Keratinocyte (primary cell): ENCODE measurements at regions not wholly inside any gene's neighbourhood (a gene's known extent, or its start where the extent isn't known, plus 50 kb on each side); places are given as distances from the start of the nearest gene placed in this dataset.

Source experiments
- DNase-seq: peaks from one replicate; pipeline ENCODE4 v3.0.0-alpha.2; 2011; ENCODE audit warnings: low read depth, missing footprints, low spot score
- FAIRE-seq: peaks from 2 replicates; lab custom pipeline; 2011; peaks lifted over from hg19 to GRCh38; lab: Jason Lieb, UNC
- H2AFZ ChIP-seq: 2 replicates; pipeline ENCODE4 v1.6.0; 2012; ENCODE audit warnings: low read length, control low read depth, inconsistent platforms; ENCODE audit not compliant: control insufficient read depth
- H3K27ac ChIP-seq: 2 replicates; pipeline ENCODE4 v1.5.1; 2011; ENCODE audit warnings: low read length; ENCODE audit not compliant: control insufficient read depth, insufficient read depth
- H3K27me3 ChIP-seq: 3 replicates; pipeline ENCODE4 v1.6.0; 2011; ENCODE audit warnings: low read length; ENCODE audit not compliant: control insufficient read depth, insufficient read depth; ENCODE audit errors: extremely low read depth
- H3K36me3 ChIP-seq, 2 experiments: 2 replicates in 1 of 2; 3 replicates in 1 of 2; pipeline ENCODE4 v1.5.1; 2011; ENCODE audit warnings: low read length in 2 of 2, mild to moderate bottlenecking in 1 of 2; ENCODE audit not compliant: control insufficient read depth in 2 of 2, insufficient read depth in 2 of 2; ENCODE audit errors: extremely low read depth in 1 of 2
- H3K4me1 ChIP-seq: 3 replicates; pipeline ENCODE4 v1.5.1; 2011; ENCODE audit warnings: low read length; ENCODE audit not compliant: control insufficient read depth, insufficient read depth; ENCODE audit errors: extremely low read depth
- H3K4me2 ChIP-seq: 3 replicates; pipeline ENCODE4 v1.6.0; 2011; ENCODE audit warnings: low read depth, low read length; ENCODE audit not compliant: control insufficient read depth, insufficient read depth; ENCODE audit errors: extremely low read depth
- H3K4me3 ChIP-seq, 3 experiments: fragments of 200-600 bp in 1 of 3; sonication (generic) in 1 of 3; 2 replicates in 2 of 3; 3 replicates in 1 of 3; pipeline ENCODE4 v1.5.1; 2011 to 2016; ENCODE audit warnings: low read length in 3 of 3, mild to moderate bottlenecking in 3 of 3, control low read depth in 2 of 3, inconsistent platforms in 1 of 3, low read depth in 1 of 3, mixed read lengths in 1 of 3, mixed run types in 1 of 3, moderate library complexity in 1 of 3; ENCODE audit not compliant: control insufficient read depth in 2 of 3, insufficient read depth in 2 of 3; ENCODE audit errors: extremely low read depth in 1 of 3
- H3K79me2 ChIP-seq: 2 replicates; pipeline ENCODE4 v1.6.0; 2012; ENCODE audit warnings: low read length; ENCODE audit not compliant: control insufficient read depth, insufficient read depth
- H3K9ac ChIP-seq: 3 replicates; pipeline ENCODE4 v1.6.0; 2011; ENCODE audit warnings: low read length; ENCODE audit not compliant: control insufficient read depth, insufficient read depth; ENCODE audit errors: extremely low read depth
- H3K9me1 ChIP-seq: 3 replicates; pipeline ENCODE4 v1.6.0; 2011; ENCODE audit warnings: low read length; ENCODE audit not compliant: control insufficient read depth, insufficient read depth; ENCODE audit errors: extremely low read depth
- H3K9me3 ChIP-seq: 2 replicates; pipeline ENCODE4 v1.5.1; 2012; ENCODE audit warnings: low read depth, low read length; ENCODE audit not compliant: control insufficient read depth
- H4K20me1 ChIP-seq: 3 replicates; pipeline ENCODE4 v1.6.0; 2011; ENCODE audit warnings: low read length; ENCODE audit not compliant: control insufficient read depth, insufficient read depth; ENCODE audit errors: extremely low read depth
- EZH2 ChIP-seq: IDR thresholded peaks from one replicate; pipeline ENCODE4 v1.6.1; 2012; ENCODE audit warnings: inconsistent platforms, mild to moderate bottlenecking, low read length, moderate library complexity
- dilution Hi-C: fragments of 300-500 bp; cut with MboI; formaldehyde crosslinking; loops from one replicate; pipeline ENCODE4 v1.7.0; 2020; ENCODE audit warnings: low sequenced_read_pairs; ENCODE audit not compliant: extremely low pct_ligation_motif_present
- TF ChIP-seq, protein P1 (sequence below), 3 experiments: IDR thresholded peaks in 1 of 3; conservative IDR thresholded peaks in 1 of 3; optimal IDR thresholded peaks in 1 of 3; 2 replicates in 2 of 3; 3 replicates in 1 of 3; pipeline versions ENCODE3 to v1.5.1; 2011; ENCODE audit warnings: low read length in 3 of 3, mild to moderate bottlenecking in 3 of 3, moderate library complexity in 2 of 3, control low read depth in 1 of 3, inconsistent platforms in 1 of 3; ENCODE audit not compliant: insufficient read depth in 2 of 3; ENCODE audit errors: extremely low read depth in 1 of 3

DNA sequence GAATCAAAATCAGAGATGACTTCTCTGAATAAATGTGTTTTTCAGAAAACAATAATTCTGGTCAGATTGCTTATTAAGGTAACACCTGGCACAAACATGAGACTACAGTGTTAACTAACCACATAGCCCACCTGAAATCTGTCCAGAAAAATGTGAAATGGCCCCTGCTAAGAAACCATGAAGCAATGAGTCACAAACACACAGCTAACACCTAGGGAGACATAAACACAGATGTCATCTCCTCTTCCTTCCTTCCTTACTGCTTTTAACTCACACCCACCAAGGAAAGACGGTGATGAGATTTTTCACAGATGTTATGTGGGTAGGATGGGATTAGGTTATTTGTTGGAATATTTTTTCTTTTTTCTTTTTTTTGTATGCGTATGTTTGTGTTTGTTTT lies 315.0 kb upstream of the STAC start:
- DNase-seq, result no peak
- Histone ChIP-seq H3K27me3 (no peaks in the 10 kb centered on the region), H3K27ac (no peak overlapping the region), H3K79me2 (no peaks in the 10 kb centered on the region), H2AFZ (no peak overlapping the region), H3K36me3 (no peaks in the 10 kb centered on the region), H4K20me1 (no peaks in the 10 kb centered on the region), H3K4me1 (no peaks in the 10 kb centered on the region), H3K9me1 (no peaks in the 10 kb centered on the region), H3K4me2 (no peak overlapping the region), H3K4me3 (no peak overlapping the region), H3K9ac (no peak overlapping the region), H3K9me3 (no peaks in the 10 kb centered on the region)
- dilution Hi-C loops, result no loop called here
- no peak for FAIRE-seq
- TF ChIP-seq EZH2, result no peak
- TF ChIP-seq, protein P1, sequence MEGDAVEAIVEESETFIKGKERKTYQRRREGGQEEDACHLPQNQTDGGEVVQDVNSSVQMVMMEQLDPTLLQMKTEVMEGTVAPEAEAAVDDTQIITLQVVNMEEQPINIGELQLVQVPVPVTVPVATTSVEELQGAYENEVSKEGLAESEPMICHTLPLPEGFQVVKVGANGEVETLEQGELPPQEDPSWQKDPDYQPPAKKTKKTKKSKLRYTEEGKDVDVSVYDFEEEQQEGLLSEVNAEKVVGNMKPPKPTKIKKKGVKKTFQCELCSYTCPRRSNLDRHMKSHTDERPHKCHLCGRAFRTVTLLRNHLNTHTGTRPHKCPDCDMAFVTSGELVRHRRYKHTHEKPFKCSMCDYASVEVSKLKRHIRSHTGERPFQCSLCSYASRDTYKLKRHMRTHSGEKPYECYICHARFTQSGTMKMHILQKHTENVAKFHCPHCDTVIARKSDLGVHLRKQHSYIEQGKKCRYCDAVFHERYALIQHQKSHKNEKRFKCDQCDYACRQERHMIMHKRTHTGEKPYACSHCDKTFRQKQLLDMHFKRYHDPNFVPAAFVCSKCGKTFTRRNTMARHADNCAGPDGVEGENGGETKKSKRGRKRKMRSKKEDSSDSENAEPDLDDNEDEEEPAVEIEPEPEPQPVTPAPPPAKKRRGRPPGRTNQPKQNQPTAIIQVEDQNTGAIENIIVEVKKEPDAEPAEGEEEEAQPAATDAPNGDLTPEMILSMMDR (optimal IDR thresholded peaks at IDR 0.05 in 1 of 3, IDR thresholded peaks at IDR 0.05 in 1 of 3, conservative IDR thresholded peaks at IDR 0.05 in 1 of 3; ENCODE audit: extremely low read depth in 1 of 3, insufficient read depth in 2 of 3, low read length in 3 of 3), result no peak

GRCh38 chr3:36075491-36075890 lies 304.8 kb upstream of the STAC start:
- no peaks in the 10 kb centered on the region for H3K4me1 ChIP-seq
- H3K36me3 ChIP-seq, result no peaks in the 10 kb centered on the region
- no peaks in the 10 kb centered on the region for H3K9me1 ChIP-seq
- no peaks in the 10 kb centered on the region for H3K27me3 ChIP-seq
- no peak overlapping the region for H3K27ac ChIP-seq
- no peaks in the 10 kb centered on the region for H4K20me1 ChIP-seq
- no peak overlapping the region for H3K4me2 ChIP-seq
- FAIRE-seq, result no peak
- dilution Hi-C loops, result no loop called here
- no peak for DNase-seq
- H3K9me3 ChIP-seq, result no peaks in the 10 kb centered on the region
- H2AFZ ChIP-seq, result no peak overlapping the region
- H3K9ac ChIP-seq, result no peak overlapping the region
- no peak overlapping the region for H3K4me3 ChIP-seq
- TF ChIP-seq, protein P1 (optimal IDR thresholded peaks at IDR 0.05 in 1 of 3, IDR thresholded peaks at IDR 0.05 in 1 of 3, conservative IDR thresholded peaks at IDR 0.05 in 1 of 3; ENCODE audit: extremely low read depth in 1 of 3, insufficient read depth in 2 of 3, low read length in 3 of 3), result no peak
- TF ChIP-seq EZH2, result no peak
- H3K79me2 ChIP-seq, result no peaks in the 10 kb centered on the region
